ENCODE measurements at regions not wholly inside any gene's neighbourhood (a gene's known extent, or its start where the extent isn't known, plus 50 kb on each side); places are given as distances from the start of the nearest gene placed in this dataset.

DNA sequence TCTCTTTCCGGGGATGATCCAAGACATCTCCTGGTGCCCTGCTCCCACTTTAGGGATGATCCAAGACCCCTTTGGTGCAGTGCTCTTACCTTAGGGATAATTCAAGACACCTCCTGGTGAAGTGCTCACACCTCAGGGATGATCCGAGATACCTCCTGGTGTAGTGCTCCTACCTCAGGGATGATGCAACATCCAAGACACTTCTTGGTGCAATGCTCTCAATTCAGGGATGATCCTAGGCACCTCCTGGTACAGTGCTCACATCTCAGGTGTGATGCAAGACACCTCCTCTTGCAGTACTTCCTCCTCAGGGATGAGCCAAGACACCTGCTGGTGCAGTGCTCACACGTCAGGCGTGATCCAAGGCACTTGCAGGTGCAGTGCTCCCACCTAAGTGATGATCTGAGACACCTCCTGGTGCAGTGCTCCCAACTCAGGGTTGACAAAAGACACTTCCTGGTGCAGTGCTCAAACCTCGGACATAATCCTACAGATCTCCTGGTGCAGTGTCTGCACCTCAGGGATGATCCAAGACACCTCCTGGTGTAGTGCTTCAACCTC, 122.3 kb downstream of the ASB1 start:
- CTCF ChIA-PET, result no interaction called here
- POLR2A ChIA-PET, result no interaction called here
- Histone ChIP-seq H3K4me1 (ENCODE audit: control insufficient read depth, insufficient read depth, low read length) (no peaks in the 10 kb centered on the region), H3K9me3 (ENCODE audit: control insufficient read depth, insufficient read depth, low read depth, low read length) (no peaks in the 10 kb centered on the region), H3K4me3 (ENCODE audit: low read depth, low read length) (no peak overlapping the region), H3K36me3 (ENCODE audit: control insufficient read depth in 2 of 2, insufficient read depth in 1 of 2, low read length in 2 of 2) (no peaks in the 10 kb centered on the region), H3K27ac (ENCODE audit: extremely low read depth, low read depth, low read length) (no peak overlapping the region)
- TF ChIP-seq ZFP3 (tag by site-specific recombination; IDR thresholded peaks at IDR 0.05; ENCODE audit: low read depth), result no peak
- no peak for TF ChIP-seq ZNF366 (tag by site-specific recombination; conservative IDR thresholded peaks at IDR 0.05)
- TF ChIP-seq, protein P1, sequence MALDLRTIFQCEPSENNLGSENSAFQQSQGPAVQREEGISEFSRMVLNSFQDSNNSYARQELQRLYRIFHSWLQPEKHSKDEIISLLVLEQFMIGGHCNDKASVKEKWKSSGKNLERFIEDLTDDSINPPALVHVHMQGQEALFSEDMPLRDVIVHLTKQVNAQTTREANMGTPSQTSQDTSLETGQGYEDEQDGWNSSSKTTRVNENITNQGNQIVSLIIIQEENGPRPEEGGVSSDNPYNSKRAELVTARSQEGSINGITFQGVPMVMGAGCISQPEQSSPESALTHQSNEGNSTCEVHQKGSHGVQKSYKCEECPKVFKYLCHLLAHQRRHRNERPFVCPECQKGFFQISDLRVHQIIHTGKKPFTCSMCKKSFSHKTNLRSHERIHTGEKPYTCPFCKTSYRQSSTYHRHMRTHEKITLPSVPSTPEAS (tag by site-specific recombination; IDR thresholded peaks at IDR 0.05), result no peak
- TF ChIP-seq ZNF514 (tag by site-specific recombination; IDR thresholded peaks at IDR 0.05), result no peak
- TF ChIP-seq ZNF184 (tag by site-specific recombination; IDR thresholded peaks at IDR 0.05), result no peak
- TF ChIP-seq, protein P2, sequence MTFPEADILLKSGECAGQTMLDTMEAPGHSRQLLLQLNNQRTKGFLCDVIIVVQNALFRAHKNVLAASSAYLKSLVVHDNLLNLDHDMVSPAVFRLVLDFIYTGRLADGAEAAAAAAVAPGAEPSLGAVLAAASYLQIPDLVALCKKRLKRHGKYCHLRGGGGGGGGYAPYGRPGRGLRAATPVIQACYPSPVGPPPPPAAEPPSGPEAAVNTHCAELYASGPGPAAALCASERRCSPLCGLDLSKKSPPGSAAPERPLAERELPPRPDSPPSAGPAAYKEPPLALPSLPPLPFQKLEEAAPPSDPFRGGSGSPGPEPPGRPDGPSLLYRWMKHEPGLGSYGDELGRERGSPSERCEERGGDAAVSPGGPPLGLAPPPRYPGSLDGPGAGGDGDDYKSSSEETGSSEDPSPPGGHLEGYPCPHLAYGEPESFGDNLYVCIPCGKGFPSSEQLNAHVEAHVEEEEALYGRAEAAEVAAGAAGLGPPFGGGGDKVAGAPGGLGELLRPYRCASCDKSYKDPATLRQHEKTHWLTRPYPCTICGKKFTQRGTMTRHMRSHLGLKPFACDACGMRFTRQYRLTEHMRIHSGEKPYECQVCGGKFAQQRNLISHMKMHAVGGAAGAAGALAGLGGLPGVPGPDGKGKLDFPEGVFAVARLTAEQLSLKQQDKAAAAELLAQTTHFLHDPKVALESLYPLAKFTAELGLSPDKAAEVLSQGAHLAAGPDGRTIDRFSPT (tag by site-specific recombination; IDR thresholded peaks at IDR 0.05), result no peak
- TF ChIP-seq ZNF23 (tag by site-specific recombination; IDR thresholded peaks at IDR 0.05; ENCODE audit: borderline replicate concordance), result no peak
- no peak for TF ChIP-seq RBAK (tag by site-specific recombination; IDR thresholded peaks at IDR 0.05)
- no peak for TF ChIP-seq ZBTB48 (tag by site-specific recombination; IDR thresholded peaks at IDR 0.05)

- Histone ChIP-seq H3K4me1 (ENCODE audit: control insufficient read depth, insufficient read depth, low read length) (no peaks in the 10 kb centered on the region), H3K9me3 (ENCODE audit: control insufficient read depth, insufficient read depth, low read depth, low read length) (no peaks in the 10 kb centered on the region), H3K36me3 (ENCODE audit: control insufficient read depth in 2 of 2, insufficient read depth in 1 of 2, low read length in 2 of 2) (no peaks in the 10 kb centered on the region), H3K27ac (ENCODE audit: extremely low read depth, low read depth, low read length) (no peak overlapping the region), H3K4me3 (ENCODE audit: low read depth, low read length) (no peak overlapping the region)
- POLR2A ChIA-PET, result no interaction called here
- CTCF ChIA-PET, result no interaction called here
- no peak for TF ChIP-seq ZFP37 (tag by site-specific recombination; IDR thresholded peaks at IDR 0.05)
- no peak for TF ChIP-seq KLF16 (tag by site-specific recombination; IDR thresholded peaks at IDR 0.05)
- TF ChIP-seq PRDM4 (tag by site-specific recombination; IDR thresholded peaks at IDR 0.05), result no peak
- TF ChIP-seq ZNF155 (tag by site-specific recombination; IDR thresholded peaks at IDR 0.05), result no peak
- no peak for TF ChIP-seq ZBTB1 (tag by site-specific recombination; IDR thresholded peaks at IDR 0.05)
- TF ChIP-seq ZNF521 (tag by site-specific recombination; IDR thresholded peaks at IDR 0.05), result no peak
- TF ChIP-seq ZNF416 (tag by site-specific recombination; IDR thresholded peaks at IDR 0.05), result no peak
These were observed 123.1 kb downstream of the ASB1 start for GRCh38 chr2:238549866-238550265.

DNA sequence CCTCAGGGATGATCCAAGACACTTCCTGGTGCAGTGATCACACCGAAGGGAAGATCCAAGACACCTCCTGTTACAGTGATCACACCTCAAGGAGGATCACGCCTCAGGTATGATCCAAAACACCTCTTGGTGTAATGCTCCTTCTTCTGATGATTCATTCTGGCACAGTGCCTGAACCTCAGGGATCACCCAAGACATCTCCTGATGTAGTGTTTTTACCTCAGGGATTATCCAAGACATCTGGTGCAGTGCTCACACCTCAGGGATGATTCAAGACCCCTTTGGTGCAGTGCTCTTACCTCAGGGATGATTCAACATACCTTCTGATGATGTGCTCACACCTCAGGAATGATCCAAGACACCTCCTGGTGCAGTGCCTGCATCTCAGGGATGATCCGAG, 124.4 kb downstream of the ASB1 start:
- H3K36me3 ChIP-seq (ENCODE audit: control insufficient read depth in 2 of 2, insufficient read depth in 1 of 2, low read length in 2 of 2), result no peaks in the 10 kb centered on the region
- CTCF ChIA-PET, result no interaction called here
- H3K27ac ChIP-seq (ENCODE audit: extremely low read depth, low read depth, low read length), result no peak overlapping the region
- no peak overlapping the region for H3K4me3 ChIP-seq (ENCODE audit: low read depth, low read length)
- POLR2A ChIA-PET, result no interaction called here
- no peaks in the 10 kb centered on the region for H3K4me1 ChIP-seq (ENCODE audit: control insufficient read depth, insufficient read depth, low read length)
- H3K9me3 ChIP-seq (ENCODE audit: control insufficient read depth, insufficient read depth, low read depth, low read length), result no peaks in the 10 kb centered on the region
- TF ChIP-seq AEBP2 (tag by site-specific recombination; IDR thresholded peaks at IDR 0.05; ENCODE audit: borderline replicate concordance), result no peak
- TF ChIP-seq SP3 (tag by site-specific recombination; IDR thresholded peaks at IDR 0.05), result no peak
- TF ChIP-seq TRIM28 (IDR thresholded peaks at IDR 0.05; ENCODE audit: borderline replicate concordance, low read length), result no peak
- TF ChIP-seq ZNF48 (tag by site-specific recombination; IDR thresholded peaks at IDR 0.05), result no peak
- TF ChIP-seq ZNF785 (tag by site-specific recombination; IDR thresholded peaks at IDR 0.05), result no peak
- TF ChIP-seq ELK4 (IDR thresholded peaks at IDR 0.05; ENCODE audit: borderline replicate concordance, low read depth, low read length), result no peak
- no peak for TF ChIP-seq ZNF791 (tag by site-specific recombination; IDR thresholded peaks at IDR 0.05)
- no peak for TF ChIP-seq TCF7L2 (IDR thresholded peaks at IDR 0.05; ENCODE audit: borderline replicate concordance, low read depth, low read length)
- no peak for TF ChIP-seq ZNF843 (tag by site-specific recombination; IDR thresholded peaks at IDR 0.05)
